Epithelial cell of prostate (primary cell): ENCODE measurements at regions not wholly inside any gene's neighbourhood (a gene's known extent, or its start where the extent isn't known, plus 50 kb on each side); places are given as distances from the start of the nearest gene placed in this dataset.

ENCODE experiments used
- DNase-seq: peaks from one replicate; pipeline ENCODE4 v3.0.0-alpha.2; 2011; ENCODE audit warnings: low read depth, low spot score
- H3K27ac ChIP-seq: fragments of 450-650 bp; 2 replicates; pipeline ENCODE4 v1.5.1; 2017; ENCODE audit warnings: mild to moderate bottlenecking

DNA sequence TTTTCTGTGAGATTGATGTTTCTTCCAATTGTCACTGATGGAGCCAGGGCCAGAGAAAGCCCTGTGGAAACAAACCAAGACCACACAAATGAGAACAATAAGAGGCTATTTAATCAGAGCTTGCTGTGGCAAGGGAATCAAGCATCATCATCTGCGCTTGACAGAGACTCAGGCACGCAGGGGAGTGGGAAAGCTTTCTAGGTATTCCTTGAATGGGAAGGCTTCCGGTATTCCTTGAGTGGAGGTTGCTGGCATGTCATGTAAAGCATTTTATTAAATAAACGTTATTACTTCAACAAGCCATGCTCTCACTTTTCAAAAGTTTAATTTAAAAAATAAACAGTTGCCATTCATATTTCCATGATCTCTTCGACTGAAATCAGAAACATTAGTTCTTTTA lies 194.6 kb upstream of the SYT4 start:
- DNase-seq, result no peak
- H3K27ac ChIP-seq, result no peak overlapping the region

DNA sequence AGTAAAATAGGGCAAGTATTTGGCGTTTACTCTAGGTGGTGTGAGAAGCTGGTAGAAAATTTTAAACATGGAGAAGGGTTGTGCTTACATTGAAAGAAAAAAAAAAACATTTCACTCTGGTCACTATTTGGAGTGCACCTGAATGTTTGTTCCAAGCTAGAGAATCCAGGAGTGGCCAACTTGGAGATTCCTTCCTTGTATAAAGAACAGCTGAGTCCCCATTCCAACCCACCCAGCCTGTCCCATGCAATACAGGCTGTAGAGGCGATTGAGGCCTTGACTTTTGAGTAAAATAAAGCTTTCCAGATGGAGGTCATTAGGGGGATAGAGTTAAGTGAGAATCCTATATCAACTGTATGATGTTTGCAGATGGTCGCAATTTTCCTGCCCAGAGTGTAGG lies 203.8 kb upstream of the SYT4 start:
- H3K27ac ChIP-seq, result no peak overlapping the region
- no peak for DNase-seq

DNA sequence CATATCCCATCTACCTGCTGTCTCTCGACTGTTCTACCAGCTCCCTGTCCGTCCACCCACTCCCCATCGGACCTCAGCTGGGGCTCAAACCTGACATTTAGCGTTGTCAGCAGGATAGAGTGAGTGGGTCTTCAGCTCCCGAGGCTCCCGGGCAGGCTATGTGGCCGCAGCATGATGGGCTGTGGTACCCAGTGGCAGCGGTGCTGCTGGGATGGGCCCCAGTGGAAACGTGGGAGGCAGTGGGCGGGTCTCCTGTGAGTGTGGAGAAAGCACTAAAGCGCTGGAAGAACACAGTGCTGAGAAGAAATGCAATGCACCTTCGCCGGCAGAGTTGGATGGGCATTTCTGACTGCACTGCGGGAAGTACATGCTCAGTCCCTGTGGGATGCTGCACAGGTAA lies 204.8 kb upstream of the SYT4 start:
- no peak for DNase-seq
- H3K27ac ChIP-seq, result no peak overlapping the region

DNA sequence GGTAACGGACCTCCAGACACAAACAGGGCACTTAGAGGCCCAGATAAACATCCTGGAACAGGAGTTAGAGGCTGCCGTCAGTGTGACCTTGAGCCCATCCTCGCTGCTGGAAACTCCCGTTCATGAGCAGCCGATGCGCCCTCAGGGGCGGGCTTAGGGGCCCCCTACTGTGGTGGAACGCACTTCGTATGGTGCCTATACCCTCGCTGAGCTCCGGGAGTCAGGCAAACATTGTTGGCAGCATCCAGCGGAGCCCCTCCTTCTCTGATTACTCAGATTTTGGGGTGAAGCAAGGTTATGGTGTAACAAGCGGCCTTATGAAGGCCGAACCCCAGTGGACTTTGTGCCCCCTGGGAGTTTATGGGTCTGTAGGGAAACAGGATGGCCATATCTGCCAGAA lies 205.3 kb upstream of the SYT4 start:
- DNase-seq, result no peak
- H3K27ac ChIP-seq, result no peak overlapping the region

DNA sequence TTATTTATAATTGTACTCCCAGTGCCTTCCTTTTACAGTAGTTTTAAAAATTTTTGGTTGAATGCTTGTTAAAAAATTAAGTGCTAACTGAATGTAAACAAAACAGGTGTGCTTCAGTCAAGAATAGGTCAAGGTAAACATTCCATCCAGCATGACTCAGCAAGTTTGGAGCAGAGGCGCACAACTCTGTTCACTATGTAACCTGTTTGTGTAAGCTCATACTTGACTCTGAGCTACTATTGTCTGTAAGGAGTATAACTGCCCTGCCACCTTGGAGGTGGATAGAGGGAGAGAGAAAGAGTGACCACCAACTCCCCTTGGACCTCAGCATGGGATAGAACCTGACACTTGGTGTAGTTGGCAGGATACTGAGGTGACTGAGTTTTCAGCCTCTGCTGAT lies 207.4 kb upstream of the SYT4 start:
- H3K27ac ChIP-seq, result no peak overlapping the region
- no peak for DNase-seq

DNA sequence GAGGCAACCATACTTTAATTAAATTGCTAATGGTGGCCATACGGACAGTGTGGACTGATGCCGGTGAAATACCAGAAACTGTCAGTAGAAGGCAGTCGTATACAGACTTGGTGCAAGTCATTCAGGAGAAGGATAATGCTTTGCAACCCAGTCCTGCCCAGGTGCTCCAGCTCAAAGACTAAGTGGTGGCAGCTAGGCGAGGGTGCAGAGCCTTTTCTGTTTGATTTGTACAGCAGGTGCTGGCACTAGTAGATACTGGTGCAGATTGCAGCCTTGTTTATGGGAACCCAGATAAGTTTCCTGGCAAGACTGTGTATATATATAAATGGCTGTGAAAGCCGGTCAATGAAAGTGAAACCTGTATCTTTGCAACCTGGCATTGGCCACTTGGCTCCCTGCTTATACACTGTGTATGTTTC lies 208.3 kb upstream of the SYT4 start:
- DNase-seq, result no peak
- H3K27ac ChIP-seq, result no peak overlapping the region

DNA sequence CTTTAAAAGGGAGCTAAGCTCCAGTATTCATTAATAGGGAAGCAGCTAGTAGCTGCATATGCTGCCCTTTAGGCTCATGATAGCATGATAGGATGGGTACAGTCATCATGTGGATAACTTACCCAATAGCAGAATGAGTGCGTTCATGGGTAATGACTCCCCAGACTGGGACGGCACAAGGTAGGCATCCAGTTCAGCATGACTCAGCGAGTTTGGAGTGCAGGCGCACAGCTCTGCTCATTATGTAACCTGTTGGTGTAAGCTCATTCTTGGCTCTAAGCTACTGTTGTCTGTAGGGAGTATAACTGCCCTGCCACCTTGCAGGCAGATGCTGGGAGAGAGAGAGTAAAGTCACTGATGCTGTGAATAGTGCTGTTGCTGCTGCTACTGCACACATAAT lies 209.2 kb upstream of the SYT4 start:
- no peak for DNase-seq
- no peak overlapping the region for H3K27ac ChIP-seq

DNA sequence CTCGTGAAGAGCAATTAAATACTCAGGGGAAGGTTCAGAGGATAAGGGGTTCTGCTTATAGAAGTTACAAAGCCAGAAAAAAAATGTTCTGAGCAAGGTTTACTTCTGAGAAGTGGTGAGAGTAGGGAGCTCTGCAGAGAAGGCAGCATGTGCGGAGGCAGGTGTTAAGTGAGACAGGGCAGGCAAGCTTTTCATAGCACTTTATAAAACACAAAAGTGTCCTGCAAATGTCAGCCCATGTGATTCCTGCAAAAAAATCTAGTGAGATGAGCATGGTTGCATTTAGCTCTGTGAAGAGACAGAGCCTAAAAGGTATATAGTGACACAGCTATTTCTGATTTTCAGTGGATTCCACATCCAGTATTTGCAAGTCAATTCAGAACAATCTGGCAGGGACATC lies 223.8 kb upstream of the SYT4 start:
- no peak for DNase-seq
- no peak overlapping the region for H3K27ac ChIP-seq

DNA sequence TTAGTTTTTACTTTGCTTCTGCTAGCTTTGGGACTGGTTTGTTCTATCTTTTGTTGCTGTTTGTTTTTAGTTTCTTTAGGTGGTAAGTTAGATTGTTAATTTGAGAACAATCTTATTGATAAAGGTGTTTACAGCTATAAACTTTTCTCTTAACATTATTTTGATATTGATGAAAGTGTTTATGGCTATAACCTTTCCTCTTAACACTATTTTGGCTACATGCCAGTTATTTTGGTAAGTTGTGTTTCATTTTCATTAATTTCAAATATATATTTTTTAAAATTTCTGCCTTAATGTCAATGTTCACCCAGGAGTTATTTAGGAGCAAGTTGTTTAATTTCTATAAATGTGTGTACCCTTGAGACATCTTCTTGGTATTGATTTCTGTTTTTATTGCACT lies 229.6 kb upstream of the SYT4 start:
- H3K27ac ChIP-seq, result no peak overlapping the region
- DNase-seq, result no peak

DNA sequence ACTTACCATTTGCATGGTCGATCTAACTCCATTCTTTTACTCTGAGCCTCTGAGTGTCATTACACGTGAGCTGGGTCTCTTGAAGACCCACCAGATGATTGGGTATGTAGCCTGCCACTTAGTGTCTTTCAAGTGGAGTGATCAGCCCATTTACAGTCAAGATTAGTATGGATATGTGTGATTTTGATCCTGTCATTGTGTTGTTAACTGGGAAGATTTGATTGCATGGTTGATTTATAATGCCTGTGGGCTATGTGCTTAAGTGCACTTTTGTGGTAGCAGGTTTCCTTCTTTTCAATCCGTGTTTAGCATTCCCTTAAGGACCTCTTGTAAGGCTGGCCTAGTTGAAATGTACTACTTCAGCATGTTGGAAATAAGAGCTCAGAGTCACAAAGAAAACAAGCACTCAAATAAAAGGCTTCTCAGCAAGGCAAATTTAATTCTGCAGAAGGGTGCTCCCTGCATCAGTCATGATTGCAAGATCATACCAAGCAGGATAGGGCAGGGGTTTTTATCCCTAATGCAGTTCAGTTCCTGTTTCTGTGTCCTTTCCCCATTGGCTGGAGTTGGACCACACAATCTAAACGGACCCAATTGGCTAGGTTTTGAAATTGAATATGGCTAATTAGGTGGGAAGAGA lies 230.7 kb upstream of the SYT4 start:
- no peak overlapping the region for H3K27ac ChIP-seq
- no peak for DNase-seq

DNA sequence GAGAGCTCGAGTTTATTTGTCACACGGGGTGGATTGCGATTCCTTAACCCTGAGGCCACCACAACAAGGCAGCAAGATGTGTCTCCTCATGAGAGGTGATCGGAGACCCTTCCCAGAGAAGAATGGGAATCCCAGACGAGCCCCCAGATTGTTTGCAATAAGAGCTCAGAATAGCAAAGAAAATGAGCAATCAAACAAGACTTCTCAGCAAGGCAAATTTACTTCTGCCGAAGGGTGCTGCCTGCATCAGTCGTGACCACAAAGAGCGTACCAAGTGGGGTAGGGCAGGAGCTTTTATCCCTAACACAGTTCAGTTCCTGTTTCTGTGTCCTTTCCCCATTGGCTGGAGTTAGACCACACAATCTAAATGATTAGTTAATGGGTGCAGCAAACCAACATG lies 237.5 kb upstream of the SYT4 start:
- DNase-seq, result no peak

DNA sequence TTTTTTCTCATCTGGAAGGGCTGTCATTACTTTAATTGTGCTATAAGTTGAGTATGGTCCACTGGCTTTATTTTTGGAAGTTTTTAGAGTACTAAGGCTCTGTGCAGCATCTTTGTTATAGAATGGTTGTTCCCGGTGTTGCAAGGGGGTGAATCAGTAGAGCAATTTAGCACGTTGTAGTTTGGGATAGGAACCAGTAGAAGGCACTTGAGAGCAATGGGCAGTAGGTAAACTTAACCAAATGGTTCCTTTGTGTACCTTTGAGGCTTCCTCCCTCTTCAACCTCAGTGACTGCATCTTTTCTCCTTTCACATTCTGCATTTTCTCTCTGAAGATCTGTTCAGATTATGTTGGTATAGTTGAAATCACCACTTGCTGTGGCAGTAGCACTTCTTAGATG lies 238.2 kb upstream of the SYT4 start:
- no peak for DNase-seq
- no peak overlapping the region for H3K27ac ChIP-seq

More for the DNA sequence above, 237.5 kb upstream of the SYT4 start:
- no peak overlapping the region for H3K27ac ChIP-seq

DNA sequence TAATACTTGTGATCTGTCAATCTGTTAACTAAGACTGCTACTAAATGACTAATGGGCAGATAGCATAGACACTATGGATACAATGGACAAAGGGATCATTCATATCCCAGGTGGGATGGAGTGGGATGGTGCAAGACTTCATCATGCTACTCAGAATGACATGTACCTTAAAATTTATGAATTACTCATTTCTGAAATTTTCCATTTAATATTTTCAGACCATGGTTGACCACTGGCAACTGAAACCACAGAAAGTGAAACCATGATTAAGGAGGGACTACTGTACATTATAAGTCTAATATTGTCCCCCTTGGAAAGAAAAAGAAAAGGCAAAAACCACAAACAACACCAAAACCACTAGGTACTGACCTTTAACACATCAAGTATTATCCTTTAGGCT lies 247.0 kb upstream of the SYT4 start:
- no peak overlapping the region for H3K27ac ChIP-seq
- no peak for DNase-seq

DNA sequence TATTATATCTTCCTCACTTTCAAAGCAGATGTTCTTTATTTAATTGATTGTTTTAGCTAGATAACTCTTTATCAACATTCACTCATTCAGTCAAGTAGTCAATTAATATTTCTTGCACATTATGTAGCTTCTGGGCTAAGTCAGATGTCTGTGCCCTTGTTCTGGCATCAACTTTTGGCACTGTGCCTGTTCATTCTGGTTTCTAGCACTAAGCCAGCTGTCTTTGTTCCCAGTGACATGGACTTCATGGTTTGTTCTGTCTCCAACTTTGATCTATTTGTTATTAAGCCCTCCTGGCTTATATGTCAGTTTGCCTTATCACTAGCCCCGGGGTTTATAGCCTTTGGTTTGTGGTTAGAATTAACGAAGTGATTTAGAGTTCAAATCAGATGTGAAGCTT lies 247.9 kb upstream of the SYT4 start:
- DNase-seq, result no peak
- no peak overlapping the region for H3K27ac ChIP-seq

DNA sequence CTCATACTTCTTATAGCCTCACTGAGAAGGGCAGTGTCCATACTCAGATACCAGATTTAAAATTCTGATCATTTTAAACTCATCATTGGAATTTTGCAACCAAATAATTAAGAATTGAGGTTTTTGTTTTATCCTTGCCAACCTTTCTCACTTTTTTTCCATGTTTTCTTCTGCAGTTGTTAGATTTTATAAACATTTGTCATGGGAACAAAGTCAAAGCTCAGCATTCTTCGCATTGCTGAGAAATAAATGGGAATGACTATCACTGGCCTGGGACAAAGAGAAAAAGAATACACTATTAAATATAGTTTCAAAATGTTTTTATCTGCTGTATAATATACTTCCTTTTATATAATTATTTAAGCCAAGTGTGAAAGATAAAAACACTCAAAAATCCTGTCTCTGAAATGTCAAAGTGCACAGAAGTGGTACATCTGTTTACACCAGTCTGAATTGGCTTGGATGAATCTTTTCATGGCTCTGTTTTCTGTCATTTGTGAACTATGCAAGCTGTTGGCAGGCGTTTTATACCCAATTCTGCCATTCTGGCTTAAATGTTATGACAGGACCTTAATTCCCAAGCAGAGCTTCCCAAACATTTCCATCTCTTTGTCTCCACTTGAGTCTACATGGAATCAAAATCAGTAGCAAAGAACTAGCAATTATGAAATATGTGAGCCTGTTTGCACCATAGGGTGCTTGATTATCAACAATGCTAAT lies 249.3 kb upstream of the SYT4 start:
- no peak overlapping the region for H3K27ac ChIP-seq
- no peak for DNase-seq

DNA sequence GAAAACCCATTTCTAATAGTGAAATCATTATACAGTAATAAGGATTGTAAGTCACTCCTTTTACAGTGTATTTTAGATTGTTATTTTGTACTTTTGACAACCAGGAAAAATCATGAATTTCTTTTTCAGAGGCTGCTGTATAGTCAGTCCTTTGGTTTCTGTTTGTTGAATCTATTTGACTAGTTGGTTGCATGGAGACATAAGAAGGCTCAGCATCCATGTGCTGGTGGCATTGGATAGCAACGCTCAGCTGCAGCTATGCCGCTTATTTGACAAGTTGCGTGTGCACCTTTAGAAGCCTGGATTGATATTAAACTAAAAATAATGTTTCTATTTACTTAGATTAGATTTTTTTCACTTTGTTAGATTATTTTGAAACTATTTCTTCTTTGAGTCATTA lies 254.1 kb upstream of the SYT4 start:
- DNase-seq, result no peak
- H3K27ac ChIP-seq, result no peak overlapping the region

DNA sequence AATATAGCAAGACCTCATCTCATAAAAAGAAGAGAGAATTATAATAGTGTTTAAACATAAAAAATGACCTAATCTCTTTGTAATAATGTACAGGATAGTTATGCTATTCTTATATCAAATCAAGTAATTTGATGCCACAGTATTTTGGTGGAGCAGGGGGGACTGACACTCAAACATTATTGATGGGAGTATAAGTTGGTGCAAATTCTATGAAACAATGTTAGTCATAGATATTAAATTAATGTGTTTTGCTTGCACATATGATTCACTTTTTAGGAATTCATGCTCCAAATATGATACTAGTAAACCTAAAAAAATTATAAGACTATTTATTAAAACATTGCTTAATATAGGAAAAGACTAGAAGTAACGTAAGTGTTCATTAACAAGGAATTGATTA lies 256.1 kb upstream of the SYT4 start:
- DNase-seq, result no peak
- H3K27ac ChIP-seq, result no peak overlapping the region

DNA sequence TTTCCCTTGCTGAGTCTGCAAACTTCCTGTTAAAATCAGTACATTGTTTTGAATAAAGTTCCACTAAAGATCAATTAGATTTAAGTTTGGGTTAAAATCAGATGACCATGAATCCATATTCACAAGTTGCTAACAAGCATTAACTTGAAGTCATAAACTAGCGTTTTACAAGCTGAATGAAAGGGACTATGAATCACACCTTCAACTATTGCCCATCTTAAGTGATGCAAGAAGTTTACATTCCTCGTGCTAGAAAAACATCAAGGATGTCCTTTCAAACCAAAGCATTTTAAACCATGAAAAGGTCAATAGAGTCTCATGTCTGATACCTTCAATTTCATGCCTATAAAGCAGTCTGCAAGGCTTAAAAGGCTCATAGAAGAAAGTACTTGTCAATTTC lies 257.2 kb upstream of the SYT4 start:
- H3K27ac ChIP-seq, result no peak overlapping the region
- peak; percentile 56 for DNase-seq

DNA sequence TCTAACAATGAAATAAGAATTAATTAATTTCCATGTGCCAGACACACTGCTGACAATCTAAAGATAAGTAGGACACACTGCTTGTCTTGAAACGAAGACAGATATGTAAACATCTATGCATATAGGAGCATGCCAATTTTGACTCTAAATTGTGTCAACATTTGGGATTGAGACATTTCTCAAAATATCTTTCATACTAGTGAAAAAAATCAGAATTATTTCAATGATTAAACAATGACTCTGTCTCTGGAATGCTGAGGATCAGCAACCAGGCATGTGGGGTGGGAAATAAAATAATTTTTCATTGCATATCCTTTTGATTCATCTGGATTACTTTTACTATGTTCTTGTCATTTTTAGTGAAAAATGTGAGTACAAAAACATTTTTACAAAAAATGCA lies 262.6 kb upstream of the SYT4 start:
- DNase-seq, result no peak
- no peak overlapping the region for H3K27ac ChIP-seq

DNA sequence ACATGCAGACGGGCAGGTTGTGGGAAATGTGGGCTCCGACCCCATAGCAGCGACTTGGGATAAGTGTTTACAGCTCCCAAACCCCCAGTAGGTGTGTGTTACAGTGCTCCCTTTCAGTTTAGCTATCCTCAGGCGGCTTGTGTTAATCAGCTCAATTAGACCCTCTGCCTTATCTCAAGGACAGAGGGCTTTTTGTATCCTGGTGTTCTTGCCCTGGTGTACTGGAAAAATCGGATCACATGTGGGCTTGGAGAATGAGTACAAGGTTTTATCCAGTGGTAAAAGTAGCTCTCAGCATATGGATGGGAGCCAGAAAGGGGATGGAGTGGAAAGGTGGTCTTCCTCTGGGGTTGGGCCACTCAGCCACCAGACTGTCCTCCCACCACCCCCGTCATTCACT lies 264.7 kb upstream of the SYT4 start:
- H3K27ac ChIP-seq, result no peak overlapping the region
- no peak for DNase-seq

DNA sequence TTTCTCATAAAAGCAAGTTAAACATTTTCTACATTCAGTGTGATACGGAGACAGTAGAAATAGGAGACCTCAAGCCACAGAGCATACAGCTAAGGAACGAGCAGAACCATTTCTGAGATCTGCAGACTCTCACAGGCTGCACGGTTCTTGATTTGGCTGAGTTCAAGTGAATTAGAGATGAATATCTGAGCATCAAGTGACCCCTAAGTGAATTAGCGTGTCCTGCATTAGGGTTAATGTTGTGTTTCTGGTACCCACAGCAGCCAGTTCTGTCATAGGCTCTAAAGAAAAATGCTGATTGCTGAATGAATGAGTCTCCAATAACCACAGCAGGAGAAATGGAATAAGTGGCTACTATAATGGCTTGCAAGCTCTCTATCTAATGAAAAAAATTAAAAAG lies 265.9 kb upstream of the SYT4 start:
- H3K27ac ChIP-seq, result no peak overlapping the region
- DNase-seq, result no peak

DNA sequence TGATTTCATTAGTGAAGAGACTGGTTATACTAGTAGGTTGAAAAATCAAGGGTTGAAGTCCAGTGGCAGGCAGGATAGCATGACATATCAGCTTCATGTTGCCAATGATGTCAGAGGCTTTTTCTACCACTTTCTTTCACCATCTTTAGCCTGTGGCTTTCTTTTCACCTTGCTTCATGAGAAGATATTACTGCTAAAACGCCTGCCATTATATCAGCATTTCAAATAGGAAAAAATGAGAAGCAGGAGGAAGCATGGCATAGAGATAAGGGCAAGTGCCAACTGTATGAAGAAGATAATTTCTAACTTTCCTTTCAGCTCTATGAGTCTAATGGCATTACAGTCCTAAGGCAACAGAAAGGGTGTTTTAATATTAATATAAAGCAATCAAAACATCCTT lies 270.2 kb upstream of the SYT4 start:
- DNase-seq, result no peak
- H3K27ac ChIP-seq, result no peak overlapping the region
